Kidney (tissue), 13 donors: ENCODE measurements at regions not wholly inside any gene's neighbourhood (a gene's known extent, or its start where the extent isn't known, plus 50 kb on each side); places are given as distances from the start of the nearest gene placed in this dataset.

ENCODE experiments used
- DNase-seq, 5 donors: peaks; one replicate each; pipeline ENCODE4 v3.0.0-alpha.2; 2013 to 2020
- FAIRE-seq: peaks from 2 replicates; lab custom pipeline; 2012; peaks lifted over from hg19 to GRCh38; lab: Jason Lieb, UNC
- H3K27ac ChIP-seq, 2 donors: one replicate each; pipeline ENCODE4 v1.7.0; 2013; ENCODE audit warnings: low read depth in 2 of 2, low read length in 2 of 2, inconsistent platforms in 1 of 2
- H3K27me3 ChIP-seq: one replicate; pipeline ENCODE4 v1.7.1; 2013; ENCODE audit warnings: low read length, inconsistent platforms; ENCODE audit not compliant: control insufficient read depth, insufficient read depth
- H3K36me3 ChIP-seq, 3 donors: one replicate each; pipeline versions ENCODE4 v1.7.0 to v1.7.1; 2013; ENCODE audit warnings: low read length in 3 of 3, control low read depth in 1 of 3, inconsistent platforms in 1 of 3; ENCODE audit not compliant: insufficient read depth in 3 of 3, control insufficient read depth in 2 of 3
- H3K4me1 ChIP-seq, 3 donors: one replicate each; pipeline versions ENCODE4 v1.7.0 to v1.7.1; 2013; ENCODE audit warnings: low read length in 3 of 3, inconsistent platforms in 1 of 3, low read depth in 1 of 3; ENCODE audit not compliant: control insufficient read depth in 2 of 3, insufficient read depth in 2 of 3
- H3K4me3 ChIP-seq, 3 donors: one replicate each; pipeline versions ENCODE4 v1.7.0 to v1.8.1; 2013; ENCODE audit warnings: low read length in 3 of 3, control low read depth in 1 of 3, inconsistent platforms in 1 of 3
- H3K9ac ChIP-seq, 3 donors: one replicate each; pipeline versions ENCODE4 v1.7.0 to v1.7.1; 2013; ENCODE audit warnings: low read length in 3 of 3, control low read depth in 1 of 3, inconsistent platforms in 1 of 3
- H3K9me3 ChIP-seq, 3 donors: one replicate each; pipeline versions ENCODE4 v1.7.0 to v1.7.1; 2013; ENCODE audit warnings: low read length in 3 of 3, control low read depth in 1 of 3, inconsistent platforms in 1 of 3; ENCODE audit not compliant: control insufficient read depth in 2 of 3, insufficient read depth in 1 of 3
- CTCF ChIP-seq: IDR thresholded peaks from 3 replicates; pipeline ENCODE4 v1.5.1; 2012; ENCODE audit warnings: mild to moderate bottlenecking, moderate library complexity, borderline replicate concordance; ENCODE audit not compliant: insufficient read depth; ENCODE audit errors: extremely low read depth
- intact Hi-C: fragments of 100-400 bp; cut with DNase I; formaldehyde crosslinking; loops from one replicate; pipeline ENCODE4 v1.11.1; 2022
- donor health status: control.
- donor health status: control.
- donor health status: control.
- donor health status: control.
- donor health status: control.
- donor health status: DM: yes; HTN: yes; CAD: no.
- donor health status: Normal renal cell carcinoma (clear cell type).

GRCh38 chr12:114976959-114977358 lies 293.0 kb upstream of the TBX3 start:
- no peaks in the 10 kb centered on the region for H3K27me3 ChIP-seq
- no peak for TF ChIP-seq CTCF
- no peak overlapping the region for H3K9ac ChIP-seq
- no peaks in the 10 kb centered on the region for H3K36me3 ChIP-seq
- no peaks in the 10 kb centered on the region for H3K9me3 ChIP-seq
- DNase-seq = no peak
- no peak overlapping the region for H3K27ac ChIP-seq
- no peak for FAIRE-seq
- intact Hi-C loops = no loop called here
- H3K4me3 ChIP-seq = no peak overlapping the region
- H3K4me1 ChIP-seq = no peaks in the 10 kb centered on the region

GRCh38 chr12:114976372-114976771 lies 292.4 kb upstream of the TBX3 start:
- H3K27me3 ChIP-seq = no peaks in the 10 kb centered on the region
- intact Hi-C loops = no loop called here
- DNase-seq (no peak), FAIRE-seq (no peak)
- TF ChIP-seq CTCF = no peak
- no peak overlapping the region for H3K9ac ChIP-seq
- no peak overlapping the region for H3K27ac ChIP-seq
- H3K36me3 ChIP-seq = no peaks in the 10 kb centered on the region
- no peaks in the 10 kb centered on the region for H3K9me3 ChIP-seq
- no peak overlapping the region for H3K4me3 ChIP-seq
- H3K4me1 ChIP-seq = no peaks in the 10 kb centered on the region

- Histone ChIP-seq H3K27me3 (no peaks in the 10 kb centered on the region), H3K9ac (no peak overlapping the region), H3K36me3 (no peaks in the 10 kb centered on the region), H3K4me3 (no peak overlapping the region), H3K4me1 (no peaks in the 10 kb centered on the region), H3K27ac (no peak overlapping the region), H3K9me3 (no peaks in the 10 kb centered on the region)
- FAIRE-seq (no peak), DNase-seq (no peak)
- no peak for TF ChIP-seq CTCF
- intact Hi-C loops = no loop called here
These were observed 291.8 kb upstream of the TBX3 start for GRCh38 chr12:114975640-114976310.
